DND-41 (cell line): ENCODE measurements at regions not wholly inside any gene's neighbourhood (a gene's known extent, or its start where the extent isn't known, plus 50 kb on each side); places are given as distances from the start of the nearest gene placed in this dataset.
A peak's percentile ranks its signal among the peaks of the same experiment; 100 is the strongest.
"Not testable (repeated sequence)": the region's sequence is repeated elsewhere in the genome, so short reads cannot be mapped to it uniquely, and the experiment has no call there.

Source experiments
- ATAC-seq: fragments of 200-7000 bp; cut with Tn5 transposase; 3 replicates; pipeline ENCODE4 v1.9.1; 2021; ENCODE audit warnings: low read depth; ENCODE audit not compliant: insufficient read depth
- DNase-seq: peaks from one replicate; pipeline ENCODE4 v3.0.0-alpha.2; 2020
- H2AFZ ChIP-seq: 2 replicates; pipeline ENCODE4 v1.6.0; 2012; ENCODE audit warnings: low read depth, low read length
- H3K27ac ChIP-seq: 2 replicates; pipeline ENCODE4 v1.5.1; 2012; ENCODE audit warnings: low read length, inconsistent platforms
- H3K27me3 ChIP-seq: fragments of 200-600 bp; sonication (generic); 2 replicates; pipeline ENCODE4 v1.6.0; 2012; ENCODE audit warnings: low read length, mild to moderate bottlenecking, inconsistent platforms; ENCODE audit not compliant: insufficient read depth, poor library complexity
- H3K36me3 ChIP-seq: 2 replicates; pipeline ENCODE4 v1.5.1; 2012; ENCODE audit warnings: low read length, inconsistent platforms; ENCODE audit not compliant: insufficient read depth
- H3K4me1 ChIP-seq: 2 replicates; pipeline ENCODE4 v1.5.1; 2012; ENCODE audit warnings: mild to moderate bottlenecking, low read length; ENCODE audit not compliant: insufficient read depth
- H3K4me2 ChIP-seq: 2 replicates; pipeline ENCODE4 v1.6.0; 2012; ENCODE audit warnings: mild to moderate bottlenecking, moderate library complexity, low read length, inconsistent platforms; ENCODE audit not compliant: insufficient read depth
- H3K4me3 ChIP-seq, 2 experiments: fragments of 200-600 bp in 1 of 2; shearing (Covaris generic) in 1 of 2; 2 replicates each; pipeline ENCODE4 v1.5.1; 2012 to 2016; ENCODE audit warnings: inconsistent platforms in 2 of 2, low read length in 2 of 2, mild to moderate bottlenecking in 2 of 2, low read depth in 1 of 2, moderate library complexity in 1 of 2
- H3K79me2 ChIP-seq: 2 replicates; pipeline ENCODE4 v1.6.0; 2012; ENCODE audit warnings: low read length, inconsistent platforms; ENCODE audit not compliant: insufficient read depth
- H3K9ac ChIP-seq: 2 replicates; pipeline ENCODE4 v1.6.0; 2012; ENCODE audit warnings: low read depth, mild to moderate bottlenecking, inconsistent platforms, low read length, moderate library complexity
- H3K9me3 ChIP-seq: 2 replicates; pipeline ENCODE4 v1.5.1; 2012; ENCODE audit warnings: low read length, moderate library complexity, mild to moderate bottlenecking, inconsistent platforms; ENCODE audit not compliant: insufficient read depth, severe bottlenecking
- H4K20me1 ChIP-seq: 2 replicates; pipeline ENCODE4 v1.6.0; 2012; ENCODE audit warnings: low read length; ENCODE audit not compliant: insufficient read depth
- EZH2 ChIP-seq: IDR thresholded peaks from 3 replicates; pipeline ENCODE4 v1.6.1; 2012; ENCODE audit warnings: borderline replicate concordance, low read depth, mild to moderate bottlenecking, moderate library complexity, low read length, inconsistent platforms; ENCODE audit not compliant: severe bottlenecking
- TF ChIP-seq, protein P1 (sequence below): IDR thresholded peaks from 2 replicates; pipeline ENCODE4 v1.5.1; 2012; ENCODE audit warnings: borderline replicate concordance, low read length, moderate library complexity, mild to moderate bottlenecking; ENCODE audit not compliant: poor library complexity, severe bottlenecking; ENCODE audit errors: extremely low read depth

DNA sequence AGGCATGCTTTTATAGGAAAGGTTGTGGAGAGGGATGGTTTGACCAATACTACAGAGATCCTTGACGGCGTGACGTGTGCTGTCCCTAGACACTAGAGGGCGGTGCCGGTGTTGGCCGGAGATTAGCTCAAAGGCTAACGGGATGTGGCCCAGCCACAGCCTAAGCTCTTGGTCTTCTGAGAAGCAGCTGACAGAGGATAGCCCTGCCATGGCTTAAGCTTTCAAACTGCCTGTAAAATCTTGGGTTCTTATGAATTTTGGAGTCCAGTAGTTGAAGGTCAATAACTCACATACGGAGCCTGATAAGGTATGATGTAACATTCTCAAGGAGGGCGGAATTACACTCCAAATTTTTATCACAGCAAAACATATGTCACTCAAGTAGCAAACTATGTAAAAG, 515.7 kb upstream of the ATXN7L3B start:
- H3K4me2 ChIP-seq = no peak overlapping the region

DNA sequence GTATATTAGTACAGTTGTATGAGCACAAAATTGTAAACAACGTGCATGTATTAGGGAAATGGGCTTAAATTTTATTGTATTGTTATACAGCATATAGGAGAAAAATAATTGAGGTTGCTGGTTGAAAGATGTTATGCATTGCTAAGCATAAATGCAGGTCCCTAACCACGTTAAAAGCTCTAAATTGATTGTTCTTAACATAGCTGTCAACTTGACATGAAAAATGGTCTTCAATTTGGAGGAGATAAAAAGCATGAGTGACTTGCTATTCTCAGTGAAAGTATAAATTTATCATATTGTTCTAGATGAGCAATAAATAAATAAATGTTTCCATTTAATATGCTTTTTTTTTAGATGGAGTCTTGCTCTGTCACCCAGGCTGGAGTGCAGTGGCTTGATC, 506.6 kb upstream of the ATXN7L3B start:
- Histone ChIP-seq H3K9me3 (no peaks in the 10 kb centered on the region), H3K4me2 (no peak overlapping the region), H3K36me3 (no peaks in the 10 kb centered on the region), H3K4me3 (no peak overlapping the region), H3K27me3 (no peaks in the 10 kb centered on the region), H3K27ac (no peak overlapping the region), H2AFZ (no peak overlapping the region), H3K4me1 (no peaks in the 10 kb centered on the region), H3K9ac (no peak overlapping the region), H4K20me1 (no peaks in the 10 kb centered on the region), H3K79me2 (no peaks in the 10 kb centered on the region)
- TF ChIP-seq, protein P1, sequence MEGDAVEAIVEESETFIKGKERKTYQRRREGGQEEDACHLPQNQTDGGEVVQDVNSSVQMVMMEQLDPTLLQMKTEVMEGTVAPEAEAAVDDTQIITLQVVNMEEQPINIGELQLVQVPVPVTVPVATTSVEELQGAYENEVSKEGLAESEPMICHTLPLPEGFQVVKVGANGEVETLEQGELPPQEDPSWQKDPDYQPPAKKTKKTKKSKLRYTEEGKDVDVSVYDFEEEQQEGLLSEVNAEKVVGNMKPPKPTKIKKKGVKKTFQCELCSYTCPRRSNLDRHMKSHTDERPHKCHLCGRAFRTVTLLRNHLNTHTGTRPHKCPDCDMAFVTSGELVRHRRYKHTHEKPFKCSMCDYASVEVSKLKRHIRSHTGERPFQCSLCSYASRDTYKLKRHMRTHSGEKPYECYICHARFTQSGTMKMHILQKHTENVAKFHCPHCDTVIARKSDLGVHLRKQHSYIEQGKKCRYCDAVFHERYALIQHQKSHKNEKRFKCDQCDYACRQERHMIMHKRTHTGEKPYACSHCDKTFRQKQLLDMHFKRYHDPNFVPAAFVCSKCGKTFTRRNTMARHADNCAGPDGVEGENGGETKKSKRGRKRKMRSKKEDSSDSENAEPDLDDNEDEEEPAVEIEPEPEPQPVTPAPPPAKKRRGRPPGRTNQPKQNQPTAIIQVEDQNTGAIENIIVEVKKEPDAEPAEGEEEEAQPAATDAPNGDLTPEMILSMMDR = no peak
- no peak for TF ChIP-seq EZH2
- no peak for ATAC-seq
- DNase-seq = no peak

More for the DNA sequence above, 515.7 kb upstream of the ATXN7L3B start:
- Histone ChIP-seq H2AFZ (no peak overlapping the region), H4K20me1 (no peaks in the 10 kb centered on the region), H3K27me3 (no peaks in the 10 kb centered on the region), H3K36me3 (no peaks in the 10 kb centered on the region), H3K79me2 (no peaks in the 10 kb centered on the region), H3K4me3 (no peak overlapping the region), H3K9me3 (no peaks in the 10 kb centered on the region), H3K27ac (no peak overlapping the region), H3K4me1 (no peaks in the 10 kb centered on the region), H3K9ac (no peak overlapping the region)
- DNase-seq (peak; percentile 12), ATAC-seq (peak; percentile 45; the same call in 1 of the 3 replicates)
- no peak for TF ChIP-seq EZH2
- TF ChIP-seq, protein P1 = peak; percentile 47

DNA sequence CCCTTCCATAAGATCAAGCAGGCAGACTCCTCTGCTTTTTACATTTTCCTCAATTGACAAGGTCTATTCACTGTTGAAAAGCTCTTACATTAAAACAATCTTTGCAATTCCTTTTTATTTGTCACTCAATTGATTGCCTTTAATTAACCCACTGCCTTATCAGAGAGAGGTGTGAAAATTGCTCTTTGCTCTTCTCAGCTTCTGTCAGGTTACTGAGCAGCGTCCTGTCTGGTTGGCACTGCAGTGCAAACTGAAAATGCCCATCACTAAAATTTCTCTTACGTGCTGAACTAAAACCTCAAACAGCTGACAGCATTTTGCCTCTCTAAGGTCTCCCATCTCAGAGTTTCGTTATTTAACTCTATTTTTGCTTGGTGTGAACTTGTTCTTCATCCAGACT, 504.1 kb upstream of the ATXN7L3B start:
- ATAC-seq = no peak
- Histone ChIP-seq H2AFZ (no peak overlapping the region), H3K27ac (no peak overlapping the region), H3K79me2 (no peaks in the 10 kb centered on the region), H4K20me1 (no peaks in the 10 kb centered on the region), H3K36me3 (no peaks in the 10 kb centered on the region), H3K9ac (no peak overlapping the region), H3K4me3 (no peak overlapping the region), H3K9me3 (no peaks in the 10 kb centered on the region), H3K27me3 (no peaks in the 10 kb centered on the region), H3K4me1 (no peaks in the 10 kb centered on the region), H3K4me2 (no peak overlapping the region)
- no peak for DNase-seq
- TF ChIP-seq, protein P1 = no peak
- no peak for TF ChIP-seq EZH2

DNA sequence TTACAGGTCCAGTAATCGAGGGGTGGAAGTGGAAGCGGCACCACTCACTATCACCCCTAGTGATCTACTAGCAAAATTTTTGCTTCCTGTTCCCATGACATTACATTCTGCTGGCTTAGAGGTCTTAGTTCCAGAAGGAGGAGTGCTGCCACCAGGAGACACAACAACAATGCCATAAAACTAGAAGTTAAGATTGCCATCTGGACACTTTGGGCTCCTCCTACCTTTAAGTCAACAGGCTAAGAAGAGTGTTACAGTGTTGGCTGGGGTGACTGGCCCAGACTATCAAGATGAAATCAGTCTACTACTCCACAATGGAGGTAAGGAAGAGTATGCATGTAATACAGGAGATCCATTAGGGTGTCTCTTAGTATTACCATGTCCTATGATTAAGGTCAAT, 498.5 kb upstream of the ATXN7L3B start:
- not testable (repeated sequence) for ATAC-seq, H3K4me3 ChIP-seq, H3K9ac ChIP-seq, H3K4me2 ChIP-seq, H3K27me3 ChIP-seq, H3K9me3 ChIP-seq, H3K79me2 ChIP-seq, H3K27ac ChIP-seq, H3K36me3 ChIP-seq, H2AFZ ChIP-seq, H4K20me1 ChIP-seq, DNase-seq, H3K4me1 ChIP-seq
